Lung (tissue), 11 donors: ENCODE measurements at regions not wholly inside any gene's neighbourhood (a gene's known extent, or its start where the extent isn't known, plus 50 kb on each side); places are given as distances from the start of the nearest gene placed in this dataset.
"Not testable (repeated sequence)": the region's sequence is repeated elsewhere in the genome, so short reads cannot be mapped to it uniquely, and the experiment has no call there.

Experiments used
- ATAC-seq: fragments of 200-7000 bp; cut with Tn5 transposase; one replicate; pipeline ENCODE4 v1.9.1; 2020; ENCODE audit warnings: moderate number of reproducible peaks; ENCODE audit not compliant: insufficient read depth, low FRiP score
- DNase-seq, 3 donors: peaks; one replicate each; pipeline ENCODE4 v3.0.0-alpha.2; 2013 to 2017
- H3K27ac ChIP-seq, 2 donors: one replicate each; pipeline ENCODE4 v1.5.1; 2013; ENCODE audit warnings: mild to moderate bottlenecking in 2 of 2, moderate library complexity in 2 of 2, control low read depth in 1 of 2, inconsistent platforms in 1 of 2, low read depth in 1 of 2, low read length in 1 of 2
- H3K27me3 ChIP-seq, 3 donors: one replicate each; pipeline ENCODE4 v1.5.1; 2013; ENCODE audit warnings: low read length in 2 of 3; ENCODE audit not compliant: control insufficient read depth in 3 of 3, insufficient read depth in 3 of 3
- H3K36me3 ChIP-seq, 4 donors: one replicate each; pipeline ENCODE4 v1.5.1; 2013; ENCODE audit warnings: low read length in 4 of 4, mild to moderate bottlenecking in 1 of 4, moderate library complexity in 1 of 4; ENCODE audit not compliant: control insufficient read depth in 4 of 4, insufficient read depth in 4 of 4
- H3K4me1 ChIP-seq, 5 donors: one replicate each; pipeline ENCODE4 v1.5.1; 2013; ENCODE audit warnings: low read length in 5 of 5, mild to moderate bottlenecking in 2 of 5, moderate library complexity in 1 of 5; ENCODE audit not compliant: control insufficient read depth in 5 of 5, insufficient read depth in 5 of 5
- H3K4me3 ChIP-seq: one replicate; pipeline ENCODE4 v1.5.1; 2013; ENCODE audit warnings: mild to moderate bottlenecking, control low read depth, moderate library complexity
- H3K9ac ChIP-seq, 2 donors: one replicate each; pipeline ENCODE4 v1.5.1; 2013; ENCODE audit warnings: low read length in 2 of 2, control low read depth in 1 of 2; ENCODE audit not compliant: insufficient read depth in 1 of 2
- H3K9me3 ChIP-seq, 4 donors: one replicate each; pipeline ENCODE4 v1.5.1; 2013; ENCODE audit warnings: low read length in 3 of 4, mild to moderate bottlenecking in 1 of 4, moderate library complexity in 1 of 4; ENCODE audit not compliant: control insufficient read depth in 4 of 4, insufficient read depth in 3 of 4
- CTCF ChIP-seq: IDR thresholded peaks from 2 replicates; pipeline ENCODE4 v1.5.1; 2012; ENCODE audit warnings: mild to moderate bottlenecking; ENCODE audit errors: control extremely low read depth, extremely low read depth
- WGBS, 2 donors: extraction: QIAGEN DNeasy Blood & Tissue Kit; methylation state at CpG; one replicate each; pipeline ENCODE4 v1.1.7; 2013; 5-methylcytosine and 5-hydroxymethylcytosine counted together
- donor health status: control.
- donor health status: control.
- donor health status: Bipolar disorder and iron deficiency.
- donor health status: healthy.
- donor health status: DM: yes; HTN: yes; CAD: no.

GRCh38 chr6:81966968-81967367 lies 214.5 kb upstream of the TENT5A start:
- 56 to 59% methylated on average over 2 of the region's 2 CpGs for WGBS, 2 donors
- H3K4me3 ChIP-seq = no peak overlapping the region

GRCh38 chr6:81962198-81962597 lies 209.7 kb upstream of the TENT5A start:
- Histone ChIP-seq H3K4me1 (no peaks in the 10 kb centered on the region), H3K27me3 (no peaks in the 10 kb centered on the region), H3K4me3 (no peak overlapping the region), H3K27ac (no peak overlapping the region), H3K9me3 (peaks cover 0 to 6% (median 0%) of the 10 kb centered on the region in 4 donors), H3K9ac (no peak overlapping the region), H3K36me3 (no peaks in the 10 kb centered on the region)
- ATAC-seq = no peak
- TF ChIP-seq CTCF = no peak
- WGBS, 2 donors = 53 to 59% methylated on average over 3 of the region's 3 CpGs
- no peak for DNase-seq

More at GRCh38 chr6:81966968-81967367, 214.5 kb upstream of the TENT5A start:
- no peak overlapping the region for H3K27ac ChIP-seq
- H3K9me3 ChIP-seq = peaks cover 0 to 2% (median 0%) of the 10 kb centered on the region in 4 donors
- ATAC-seq (no peak), DNase-seq (no peak)
- H3K27me3 ChIP-seq = no peaks in the 10 kb centered on the region
- TF ChIP-seq CTCF = no peak
- no peak overlapping the region for H3K9ac ChIP-seq
- no peaks in the 10 kb centered on the region for H3K4me1 ChIP-seq
- no peaks in the 10 kb centered on the region for H3K36me3 ChIP-seq

GRCh38 chr6:81950877-81951276 lies 198.4 kb upstream of the TENT5A start:
- WGBS, 2 donors = 9 to 16% methylated on average over 1 of the region's 1 CpG
- Histone ChIP-seq H3K27me3 (no peaks in the 10 kb centered on the region), H3K36me3 (no peaks in the 10 kb centered on the region), H3K27ac (peak overlapping the region in 1 of 2 donors; percentile 78), H3K4me1 (no peaks in the 10 kb centered on the region), H3K9me3 (no peaks in the 10 kb centered on the region), H3K4me3 (no peak overlapping the region), H3K9ac (no peak overlapping the region)
- ATAC-seq = no peak
- TF ChIP-seq CTCF = no peak
- no peak for DNase-seq

GRCh38 chr6:81948861-81949260 lies 196.4 kb upstream of the TENT5A start:
- no peak for DNase-seq
- H3K9ac ChIP-seq = no peak overlapping the region
- ATAC-seq = no peak
- H3K4me3 ChIP-seq = no peak overlapping the region
- no peaks in the 10 kb centered on the region for H3K9me3 ChIP-seq
- no peak overlapping the region for H3K27ac ChIP-seq
- no peak for TF ChIP-seq CTCF
- H3K36me3 ChIP-seq = no peaks in the 10 kb centered on the region
- no peaks in the 10 kb centered on the region for H3K4me1 ChIP-seq
- no peaks in the 10 kb centered on the region for H3K27me3 ChIP-seq

GRCh38 chr6:81948196-81948595 lies 195.7 kb upstream of the TENT5A start:
- DNase-seq, H3K4me1 ChIP-seq, ATAC-seq, H3K9ac ChIP-seq, H3K36me3 ChIP-seq, H3K27me3 ChIP-seq, H3K27ac ChIP-seq, H3K4me3 ChIP-seq, H3K9me3 ChIP-seq: not testable (repeated sequence)
- WGBS, 2 donors = 83 to 89% methylated on average over 4 of the region's 4 CpGs
